GM12878 (cell line): ENCODE measurements at regions not wholly inside any gene's neighbourhood (a gene's known extent, or its start where the extent isn't known, plus 50 kb on each side); places are given as distances from the start of the nearest gene placed in this dataset.

Source experiments
- ATAC-seq: fragments of 200-7000 bp; cut with Tn5 transposase; 3 replicates; pipeline ENCODE4 v1.9.1; 2020; ENCODE audit warnings: mild to moderate bottlenecking, moderate library complexity
- BruUV-seq: library from RNA; stranded (reverse); fragments of 400-500 nt; replicated peaks from 2 replicates; lab custom pipeline; 2021; lab: Mats Ljungman, UMichigan
- CTCF ChIA-PET: fragments of 300-600 bp; sonication (Branson Sonifier 250); formaldehyde crosslinking; extraction: SDS; loops from one replicate; lab custom pipeline; 2021; ENCODE audit warnings: inconsistent platforms; lab: Yijun Ruan, JAX
- POLR2A ChIA-PET: fragments of 350-600 bp; formaldehyde crosslinking; extraction: SDS; loops from one replicate; lab custom pipeline; 2021; ENCODE audit warnings: inconsistent platforms; lab: Charles Lee
- RAD21 ChIA-PET: fragments of 300-600 bp; sonication (Branson Sonifier 250); formaldehyde crosslinking; loops from one replicate; lab custom pipeline; 2023; ENCODE audit warnings: antibody characterized with exemption; ENCODE audit not compliant: unreplicated experiment; lab: Charles Lee
- SMC1A ChIA-PET: fragments of 300-600 bp; sonication (Branson Sonifier 250); formaldehyde crosslinking; loops from one replicate; lab custom pipeline; 2023; ENCODE audit not compliant: unreplicated experiment, uncharacterized antibody; lab: Charles Lee
- DNase-seq: peaks from one replicate; pipeline ENCODE4 v3.0.0-alpha.2; 2011; ENCODE audit warnings: low read depth, low spot score
- FAIRE-seq: peaks from 3 replicates; lab custom pipeline; 2011; peaks lifted over from hg19 to GRCh38; lab: Jason Lieb, UNC
- H2AFZ ChIP-seq: 2 replicates; pipeline ENCODE4 v1.6.0; 2011; ENCODE audit warnings: low read depth, low read length, control low read depth; ENCODE audit not compliant: control insufficient read depth
- H3K27ac ChIP-seq: 2 replicates; pipeline ENCODE4 v1.5.1; 2011; ENCODE audit warnings: control low read depth; ENCODE audit not compliant: control insufficient read depth, insufficient read depth
- H3K27me3 ChIP-seq, 2 experiments: replicated peaks in 1 of 2; 2 replicates each; pipeline versions ENCODE4 v1.6.0 to v1.6.1; 2011; ENCODE audit warnings: low read length in 1 of 2; ENCODE audit not compliant: control insufficient read depth in 2 of 2, insufficient read depth in 2 of 2
- H3K36me3 ChIP-seq, 2 experiments: 2 replicates each; pipeline ENCODE4 v1.5.1; 2011; ENCODE audit warnings: low read length in 1 of 2; ENCODE audit not compliant: control insufficient read depth in 2 of 2, insufficient read depth in 2 of 2
- H3K4me1 ChIP-seq: 2 replicates; pipeline ENCODE4 v1.6.1; 2011; ENCODE audit warnings: mild to moderate bottlenecking, low read length, moderate library complexity, mixed read lengths; ENCODE audit not compliant: control insufficient read depth, insufficient read depth
- H3K4me2 ChIP-seq: 2 replicates; pipeline ENCODE4 v1.6.0; 2011; ENCODE audit warnings: control low read depth; ENCODE audit not compliant: control insufficient read depth, insufficient read depth
- H3K4me3 ChIP-seq: fragments of 200-600 bp; sonication (generic); 2 replicates; pipeline ENCODE4 v1.5.1; 2016
- H3K79me2 ChIP-seq: 2 replicates; pipeline ENCODE4 v1.6.0; 2011; ENCODE audit warnings: low read length; ENCODE audit not compliant: control insufficient read depth, insufficient read depth
- H3K9ac ChIP-seq: 2 replicates; pipeline ENCODE4 v1.8.0; 2011; ENCODE audit warnings: low read length, control low read depth, mixed read lengths; ENCODE audit not compliant: control insufficient read depth, insufficient read depth
- H3K9me3 ChIP-seq: replicated peaks from 3 replicates; pipeline ENCODE4 v1.5.1; 2011; ENCODE audit warnings: mild to moderate bottlenecking, low read length; ENCODE audit not compliant: control insufficient read depth, insufficient read depth
- H4K20me1 ChIP-seq: 2 replicates; pipeline ENCODE4 v1.6.0; 2011; ENCODE audit not compliant: control insufficient read depth, insufficient read depth
- BACH1 ChIP-seq: fragments of 450-650 bp; IDR thresholded peaks from 2 replicates; pipeline ENCODE4 v1.6.1; 2017; ENCODE audit warnings: mild to moderate bottlenecking, borderline replicate concordance
- BCL3 ChIP-seq: IDR thresholded peaks from 2 replicates; pipeline ENCODE4 v1.6.1; 2011; ENCODE audit warnings: borderline replicate concordance, low read depth, mild to moderate bottlenecking, moderate library complexity, low read length; ENCODE audit not compliant: insufficient read depth, poor library complexity, severe bottlenecking
- CBX5 ChIP-seq: sonication (generic); IDR thresholded peaks from 2 replicates; pipeline ENCODE4 v1.6.1; 2016; ENCODE audit warnings: low read depth, moderate library complexity, mild to moderate bottlenecking, inconsistent platforms
- CREB1 ChIP-seq: IDR thresholded peaks from 2 replicates; pipeline ENCODE4 v1.6.1; 2012; ENCODE audit warnings: low read depth, mild to moderate bottlenecking, inconsistent platforms
- EED ChIP-seq: sonication (generic); IDR thresholded peaks from 2 replicates; pipeline ENCODE4 v1.6.1; 2016; ENCODE audit warnings: antibody characterized with exemption, low read depth
- IRF3 ChIP-seq: fragments of 450-650 bp; IDR thresholded peaks from 2 replicates; pipeline ENCODE4 v1.6.1; 2014; ENCODE audit warnings: mild to moderate bottlenecking
- MEF2A ChIP-seq: IDR thresholded peaks from 2 replicates; pipeline ENCODE4 v1.6.1; 2011; ENCODE audit warnings: low read depth, mild to moderate bottlenecking, low read length, moderate library complexity; ENCODE audit not compliant: insufficient read depth
- MLLT1 ChIP-seq: fragments of 450-650 bp; IDR thresholded peaks from 2 replicates; pipeline ENCODE4 v1.6.1; 2016; ENCODE audit warnings: mild to moderate bottlenecking
- NBN ChIP-seq: fragments of 450-650 bp; IDR thresholded peaks from 2 replicates; pipeline ENCODE4 v1.6.1; 2016
- NFXL1 ChIP-seq: fragments of 450-650 bp; IDR thresholded peaks from 2 replicates; pipeline ENCODE4 v1.6.1; 2017; ENCODE audit warnings: antibody characterized with exemption, mild to moderate bottlenecking, borderline replicate concordance
- NFYB ChIP-seq: IDR thresholded peaks from 2 replicates; pipeline ENCODE4 v1.6.1; 2011; ENCODE audit warnings: low read depth, mild to moderate bottlenecking, low read length, improper control_type of control experiment, moderate library complexity; ENCODE audit not compliant: insufficient read depth
- POLR2A ChIP-seq: IDR thresholded peaks from 2 replicates; pipeline ENCODE4 v1.6.1; 2011; ENCODE audit warnings: low read depth, mild to moderate bottlenecking, low read length
- RELA ChIP-seq: fragments of 450-650 bp; IDR thresholded peaks from 2 replicates; pipeline ENCODE4 v1.8.0; 2014; ENCODE audit warnings: borderline replicate concordance; ENCODE audit not compliant: partially characterized antibody
- RELB ChIP-seq: fragments of 450-650 bp; IDR thresholded peaks from 2 replicates; pipeline ENCODE4 v1.6.1; 2017; ENCODE audit warnings: low read depth, mild to moderate bottlenecking, moderate library complexity
- REST ChIP-seq: IDR thresholded peaks from 2 replicates; pipeline ENCODE4 v1.6.1; 2012; ENCODE audit warnings: mild to moderate bottlenecking, low read depth, low read length
- TCF7 ChIP-seq: IDR thresholded peaks from 2 replicates; pipeline ENCODE4 v1.6.1; 2014; ENCODE audit warnings: antibody characterized with exemption, borderline replicate concordance
- WGBS: methylation state at CpG from one replicate; pipeline ENCODE4 v1.1.6; 2016; ENCODE audit warnings: low lambda C conversion rate; ENCODE audit not compliant: insufficient replicate concordance, insufficient coverage; ENCODE audit errors: missing lambda C conversion rate; 5-methylcytosine and 5-hydroxymethylcytosine counted together
- in situ Hi-C: fragments of 300-500 bp; cut with MboI; formaldehyde crosslinking; loops from 9 replicates; pipeline ENCODE4 v1.14.3; 2018; ENCODE audit warnings: mixed read lengths
- intact Hi-C: fragments of 100-400 bp; cut with micrococcal nuclease; formaldehyde crosslinking; loops from one replicate; pipeline ENCODE4 v1.14.2; 2022; ENCODE audit not compliant: unreplicated experiment

- no peak overlapping the region for H3K27ac ChIP-seq
- no peak overlapping the region for H3K9ac ChIP-seq
- H4K20me1 ChIP-seq: no peaks in the 10 kb centered on the region
- no peak overlapping the region for H2AFZ ChIP-seq
- intact Hi-C loops: loop anchor here (5.0 kb wide), 1 partner anchor 266 kb away; no protein-coding TSS in a partner anchor
- H3K9me3 ChIP-seq: no peaks in the 10 kb centered on the region
- ATAC-seq: no peak
- no peak for TF ChIP-seq CBX5
- TF ChIP-seq MEF2A: no peak
- TF ChIP-seq TCF7: no peak
- no peak for TF ChIP-seq RELA
- TF ChIP-seq REST: no peak
- TF ChIP-seq EED: no peak
- no peak for TF ChIP-seq RELB
- no peak for TF ChIP-seq CREB1
- TF ChIP-seq POLR2A: no peak
- TF ChIP-seq BACH1: no peak
- TF ChIP-seq BCL3: no peak
- TF ChIP-seq MLLT1: no peak
- TF ChIP-seq NFYB: no peak
- no peak for TF ChIP-seq IRF3
- TF ChIP-seq NFXL1: no peak
- TF ChIP-seq NBN: no peak
- TF ChIP-seq, all 136 proteins: peak for 0
- no peaks in the 10 kb centered on the region for H3K79me2 ChIP-seq
- FAIRE-seq: no peak
- in situ Hi-C loops: no loop called here
- H3K4me1 ChIP-seq: peaks cover 5% of the 10 kb centered on the region; the same call in 1 of the 2 replicates
- CTCF ChIA-PET: no interaction called here
- H3K4me3 ChIP-seq: no peak overlapping the region
- SMC1A ChIA-PET: no interaction called here
- H3K27me3 ChIP-seq: no peaks in the 10 kb centered on the region
- no peaks in the 10 kb centered on the region for H3K36me3 ChIP-seq
- WGBS: 19% methylated on average over 2 of the region's 2 CpGs
- DNase-seq: no peak
- no TSS peak for BruUV-seq
- H3K4me2 ChIP-seq: no peak overlapping the region
- RAD21 ChIA-PET: no interaction called here
- POLR2A ChIA-PET: no interaction called here
These were observed 458.5 kb upstream of the PTGER4 start for GRCh38 chr5:40221255-40221654.
